ENCODE measurements at regions not wholly inside any gene's neighbourhood (a gene's known extent, or its start where the extent isn't known, plus 50 kb on each side); places are given as distances from the start of the nearest gene placed in this dataset.

- no peak for ATAC-seq (ENCODE audit: poor library complexity)
Observed at GRCh38 chr7:88522771-88523293, 216.1 kb upstream of the STEAP4 start.

GRCh38 chr7:88516429-88516828 lies 209.7 kb upstream of the STEAP4 start:
- H3K27me3 Mint-ChIP-seq: no peaks in the 10 kb centered on the region
- CTCF ChIA-PET: no interaction called here
- ATAC-seq (ENCODE audit: poor library complexity): no peak
- H3K27ac Mint-ChIP-seq: no peak overlapping the region
- no peak overlapping the region for H3K4me3 ChIP-seq (ENCODE audit: low read length)
- POLR2A ChIA-PET: no interaction called here
- TF ChIP-seq CTCF (IDR thresholded peaks at IDR 0.05): no peak
- H3K4me3 Mint-ChIP-seq: no peak overlapping the region
- no peaks in the 10 kb centered on the region for H3K9me3 ChIP-seq (ENCODE audit: control insufficient read depth in 1 of 2, insufficient read depth in 1 of 2, low read length in 2 of 2)
- no peak overlapping the region for H3K27ac ChIP-seq (ENCODE audit: low read depth in 1 of 2, low read length in 2 of 2)
- no peaks in the 10 kb centered on the region for H3K27me3 ChIP-seq (ENCODE audit: control insufficient read depth in 1 of 2, insufficient read depth in 2 of 2, low read length in 2 of 2)
- no peaks in the 10 kb centered on the region for H3K9me3 Mint-ChIP-seq
- no peaks in the 10 kb centered on the region for H3K4me1 ChIP-seq (ENCODE audit: insufficient read depth, low read length)
- no peak for DNase-seq
- intact Hi-C loops (cut with DNase I, micrococcal nuclease): no loop called here
- no peaks in the 10 kb centered on the region for H3K36me3 ChIP-seq (ENCODE audit: insufficient read depth, low read length)
- H3K36me3 Mint-ChIP-seq (ENCODE audit: low read depth): no peaks in the 10 kb centered on the region
- H3K4me1 Mint-ChIP-seq (ENCODE audit: low read depth): no peaks in the 10 kb centered on the region

More at GRCh38 chr7:88522771-88523293, 216.1 kb upstream of the STEAP4 start:
- TF ChIP-seq CTCF (IDR thresholded peaks at IDR 0.05): no peak
- H3K36me3 ChIP-seq (ENCODE audit: insufficient read depth, low read length): no peaks in the 10 kb centered on the region
- Mint-ChIP-seq H3K9me3 (peaks cover 3% of the 10 kb centered on the region), H3K4me3 (no peak overlapping the region), H3K27ac (no peak overlapping the region), H3K4me1 (ENCODE audit: low read depth) (no peaks in the 10 kb centered on the region), H3K27me3 (no peaks in the 10 kb centered on the region), H3K36me3 (ENCODE audit: low read depth) (no peaks in the 10 kb centered on the region)
- no peaks in the 10 kb centered on the region for H3K4me1 ChIP-seq (ENCODE audit: insufficient read depth, low read length)
- intact Hi-C loops (cut with DNase I, micrococcal nuclease): no loop called here
- no peak overlapping the region for H3K4me3 ChIP-seq (ENCODE audit: low read length)
- no peaks in the 10 kb centered on the region for H3K27me3 ChIP-seq (ENCODE audit: control insufficient read depth in 1 of 2, insufficient read depth in 2 of 2, low read length in 2 of 2)
- H3K27ac ChIP-seq (ENCODE audit: low read depth in 1 of 2, low read length in 2 of 2): no peak overlapping the region
- no peak for DNase-seq
- POLR2A ChIA-PET: no interaction called here
- CTCF ChIA-PET: no interaction called here
- no peaks in the 10 kb centered on the region for H3K9me3 ChIP-seq (ENCODE audit: control insufficient read depth in 1 of 2, insufficient read depth in 1 of 2, low read length in 2 of 2)

GRCh38 chr7:88515301-88515700 lies 208.6 kb upstream of the STEAP4 start:
- ChIA-PET POLR2A (no interaction called here), CTCF (no interaction called here)
- ATAC-seq (ENCODE audit: poor library complexity): no peak

More at GRCh38 chr7:88515301-88515700, 208.6 kb upstream of the STEAP4 start:
- H3K4me1 ChIP-seq (ENCODE audit: insufficient read depth, low read length): no peaks in the 10 kb centered on the region
- H3K36me3 Mint-ChIP-seq (ENCODE audit: low read depth): no peaks in the 10 kb centered on the region
- no peak overlapping the region for H3K27ac ChIP-seq (ENCODE audit: low read depth in 1 of 2, low read length in 2 of 2)
- H3K9me3 Mint-ChIP-seq: no peaks in the 10 kb centered on the region
- DNase-seq: no peak
- H3K4me1 Mint-ChIP-seq (ENCODE audit: low read depth): no peaks in the 10 kb centered on the region
- no peaks in the 10 kb centered on the region for H3K27me3 Mint-ChIP-seq
- no peaks in the 10 kb centered on the region for H3K27me3 ChIP-seq (ENCODE audit: control insufficient read depth in 1 of 2, insufficient read depth in 2 of 2, low read length in 2 of 2)
- H3K9me3 ChIP-seq (ENCODE audit: control insufficient read depth in 1 of 2, insufficient read depth in 1 of 2, low read length in 2 of 2): no peaks in the 10 kb centered on the region
- no peak overlapping the region for H3K27ac Mint-ChIP-seq
- no peak overlapping the region for H3K4me3 ChIP-seq (ENCODE audit: low read length)
- H3K4me3 Mint-ChIP-seq: no peak overlapping the region
- no peaks in the 10 kb centered on the region for H3K36me3 ChIP-seq (ENCODE audit: insufficient read depth, low read length)
- intact Hi-C loops (cut with DNase I, micrococcal nuclease): no loop called here
- TF ChIP-seq CTCF (IDR thresholded peaks at IDR 0.05): no peak
